ENCODE measurements at regions not wholly inside any gene's neighbourhood (a gene's known extent, or its start where the extent isn't known, plus 50 kb on each side); places are given as distances from the start of the nearest gene placed in this dataset.

- no peaks in the 10 kb centered on the region for H3K4me1 ChIP-seq (replicated peaks in 1 of 4; ENCODE audit: control insufficient read depth in 3 of 4, insufficient read depth in 4 of 4, low read length in 3 of 4)
- H3K56ac ChIP-seq (replicated peaks; ENCODE audit: insufficient read length, low read depth, low read length), result no peak overlapping the region
- FAIRE-seq (no peak), DNase-seq (ENCODE audit: low read depth in 1 of 2, low spot score in 2 of 2) (no peak)
- H3K27me3 ChIP-seq (replicated peaks in 1 of 4; ENCODE audit: control insufficient read depth in 3 of 4, extremely low read depth in 1 of 4, insufficient read depth in 3 of 4, low read length in 3 of 4), result no peaks in the 10 kb centered on the region
- H3K9ac ChIP-seq (replicated peaks in 1 of 4; ENCODE audit: extremely low read depth in 1 of 4, low read depth in 3 of 4, low read length in 3 of 4), result no peak overlapping the region
- no peak overlapping the region for H3K18ac ChIP-seq (ENCODE audit: extremely low read depth, low read length)
- H3K4ac ChIP-seq (replicated peaks; ENCODE audit: insufficient read length, low read depth, low read length), result no peak overlapping the region
- no peak overlapping the region for H2BK120ac ChIP-seq (replicated peaks; ENCODE audit: low read depth, low read length)
- H3K4me2 ChIP-seq (ENCODE audit: insufficient read depth in 1 of 2, low read depth in 2 of 2, low read length in 2 of 2), result no peak overlapping the region
- ChIA-PET CTCF (ENCODE audit: partially characterized antibody) (interaction anchor here (1.0 to 1.3 kb wide), 4 partner anchors 17 to 1198 kb away, joined by 3 to 6 read pairs (median 4); no protein-coding TSS in a partner anchor), POLR2A (ENCODE audit: partially characterized antibody) (no interaction called here)
- no peaks in the 10 kb centered on the region for H3K79me2 ChIP-seq (ENCODE audit: control insufficient read depth in 1 of 2, insufficient read depth in 2 of 2, low read length in 2 of 2)
- no peak overlapping the region for H3K4me3 ChIP-seq (ENCODE audit: extremely low read depth in 1 of 4, insufficient read depth in 2 of 4, low read depth in 3 of 4, low read length in 4 of 4)
- H4K8ac ChIP-seq (ENCODE audit: extremely low read depth, insufficient read depth, low read length), result no peak overlapping the region
- H2BK12ac ChIP-seq (ENCODE audit: low read depth, low read length), result no peak overlapping the region
- H4K91ac ChIP-seq (replicated peaks; ENCODE audit: insufficient read length, low read length), result no peak overlapping the region
- H4K20me1 ChIP-seq (replicated peaks in 1 of 2; ENCODE audit: control insufficient read depth in 1 of 2, insufficient read depth in 2 of 2, low read length in 2 of 2), result no peaks in the 10 kb centered on the region
- H3K23ac ChIP-seq (ENCODE audit: insufficient read length), result no peak overlapping the region
- no peak overlapping the region for H3K27ac ChIP-seq (ENCODE audit: low read depth, low read length)
- no peak overlapping the region for H2BK15ac ChIP-seq (ENCODE audit: low read length)
- 95% methylated on average over 2 of the region's 2 CpGs; no CpG with 5 or more reads in 1 of the 2 experiments for WGBS, 2 experiments (ENCODE audit: extremely low coverage in 1 of 2, insufficient coverage in 1 of 2, insufficient read length in 1 of 2, insufficient replicate concordance in 2 of 2, low coverage in 1 of 2, low lambda C conversion rate in 2 of 2, missing lambda C conversion rate in 1 of 2)
- TF ChIP-seq POLR2A (IDR thresholded peaks at IDR 0.05; ENCODE audit: control extremely low read depth in 1 of 2, low read depth in 2 of 2, low read length in 2 of 2), result no peak
- H2BK5ac ChIP-seq (ENCODE audit: low read depth, low read length), result no peak overlapping the region
- H3K14ac ChIP-seq (ENCODE audit: insufficient read length), result no peak overlapping the region
- no peak overlapping the region for H2AK5ac ChIP-seq (ENCODE audit: low read depth, low read length)
- H3K79me1 ChIP-seq (ENCODE audit: low read depth, low read length), result no peaks in the 10 kb centered on the region
- H2BK20ac ChIP-seq (ENCODE audit: low read length), result no peak overlapping the region
- no peak overlapping the region for H2AFZ ChIP-seq (ENCODE audit: low read length)
- H3K9me3 ChIP-seq (ENCODE audit: insufficient read depth in 2 of 2, low read depth in 1 of 2, low read length in 1 of 2), result no peaks in the 10 kb centered on the region
- H3K36me3 ChIP-seq (ENCODE audit: control insufficient read depth in 2 of 4, insufficient read depth in 4 of 4, low read length in 3 of 4), result no peaks in the 10 kb centered on the region
- no peak overlapping the region for H4K5ac ChIP-seq (ENCODE audit: insufficient read length, low read depth, low read length)
- H3K23me2 ChIP-seq (ENCODE audit: low read depth, low read length), result no peaks in the 10 kb centered on the region
Measured at GRCh38 chr3:35944926-35945710, 305.8 kb downstream of the ARPP21 start.

Measured in H1 (cell line).